HG03460 (cell line): ENCODE measurements at regions not wholly inside any gene's neighbourhood (a gene's known extent, or its start where the extent isn't known, plus 50 kb on each side); places are given as distances from the start of the nearest gene placed in this dataset.

Experiments
- ATAC-seq: cut with Tn5 transposase; IDR thresholded peaks from one replicate; pipeline ENCODE4 v1.9.1; 2021; ENCODE audit not compliant: unreplicated experiment

DNA sequence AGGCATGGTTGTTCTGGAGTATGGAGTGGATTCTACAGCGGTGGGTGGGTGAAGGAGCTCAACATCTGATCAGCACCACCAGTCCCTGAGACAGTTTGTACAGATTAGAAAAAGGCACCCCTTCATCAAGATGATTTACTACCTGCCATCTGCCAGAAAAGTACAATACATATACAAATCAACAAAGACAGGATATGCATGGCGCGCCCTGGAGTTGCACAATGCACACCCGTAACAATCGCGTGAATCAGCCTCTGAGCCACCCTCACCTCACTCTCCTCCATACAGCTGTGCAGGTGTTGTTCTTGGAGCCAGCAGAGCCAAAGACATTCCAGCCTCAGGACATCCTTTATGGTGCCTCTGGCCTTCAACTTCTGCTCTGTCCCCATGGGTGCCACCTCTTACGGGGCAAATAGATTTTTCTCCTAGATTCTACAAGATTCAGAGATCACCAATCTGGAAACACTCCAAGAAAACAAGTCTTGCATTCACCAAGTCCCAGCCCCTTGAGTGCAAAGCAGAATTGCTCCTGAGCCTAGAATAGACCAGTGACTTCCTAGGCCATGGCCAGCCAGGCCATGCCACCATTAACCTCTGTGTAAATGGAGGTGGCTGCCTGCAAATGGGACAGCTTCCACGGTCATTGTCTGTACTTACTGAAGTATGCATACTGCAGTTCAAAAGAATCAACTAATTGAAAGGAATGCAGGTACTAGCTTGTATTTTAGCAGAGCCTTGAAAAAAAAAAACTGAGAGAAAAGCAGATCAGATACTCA, 490.9 kb downstream of the SOX6 start:
- no peak for ATAC-seq

DNA sequence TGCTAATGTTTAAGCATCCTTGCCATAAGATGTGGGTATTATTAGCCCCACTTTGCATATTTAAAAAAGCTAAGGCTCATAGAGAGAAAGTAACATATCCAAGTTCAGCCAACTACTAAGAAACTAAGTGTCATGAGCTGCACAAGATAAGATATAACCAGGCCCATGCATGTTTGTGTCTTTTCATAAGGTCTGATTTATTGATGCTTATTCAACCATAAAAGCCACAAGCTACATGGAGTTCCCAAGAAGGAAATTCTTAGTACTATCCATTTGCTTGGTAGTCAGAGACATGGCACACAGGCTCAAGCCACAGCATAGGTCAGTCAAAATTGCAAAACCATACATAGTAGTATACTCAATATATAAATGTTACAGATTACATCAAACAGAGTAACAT, 488.5 kb downstream of the SOX6 start:
- no peak for ATAC-seq

DNA sequence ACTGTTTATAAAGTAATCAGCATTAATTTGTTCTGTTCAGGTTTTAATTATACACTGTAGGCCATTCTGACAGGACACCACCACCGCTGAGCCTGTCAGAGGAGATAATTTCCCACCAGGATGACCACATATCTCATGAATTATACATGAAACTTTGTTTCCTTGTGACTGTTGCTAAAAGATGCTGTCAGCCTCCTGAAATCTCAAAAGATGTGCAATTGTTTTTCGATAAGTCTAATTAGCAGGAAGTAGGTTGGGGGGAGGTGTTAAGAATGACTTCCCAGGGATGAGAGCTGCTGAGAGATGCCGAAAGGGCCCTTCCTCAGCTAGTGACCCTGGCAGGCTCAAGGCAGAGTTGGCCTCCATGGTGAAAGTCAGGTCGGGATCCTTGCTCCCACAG, 485.4 kb downstream of the SOX6 start:
- no peak for ATAC-seq

DNA sequence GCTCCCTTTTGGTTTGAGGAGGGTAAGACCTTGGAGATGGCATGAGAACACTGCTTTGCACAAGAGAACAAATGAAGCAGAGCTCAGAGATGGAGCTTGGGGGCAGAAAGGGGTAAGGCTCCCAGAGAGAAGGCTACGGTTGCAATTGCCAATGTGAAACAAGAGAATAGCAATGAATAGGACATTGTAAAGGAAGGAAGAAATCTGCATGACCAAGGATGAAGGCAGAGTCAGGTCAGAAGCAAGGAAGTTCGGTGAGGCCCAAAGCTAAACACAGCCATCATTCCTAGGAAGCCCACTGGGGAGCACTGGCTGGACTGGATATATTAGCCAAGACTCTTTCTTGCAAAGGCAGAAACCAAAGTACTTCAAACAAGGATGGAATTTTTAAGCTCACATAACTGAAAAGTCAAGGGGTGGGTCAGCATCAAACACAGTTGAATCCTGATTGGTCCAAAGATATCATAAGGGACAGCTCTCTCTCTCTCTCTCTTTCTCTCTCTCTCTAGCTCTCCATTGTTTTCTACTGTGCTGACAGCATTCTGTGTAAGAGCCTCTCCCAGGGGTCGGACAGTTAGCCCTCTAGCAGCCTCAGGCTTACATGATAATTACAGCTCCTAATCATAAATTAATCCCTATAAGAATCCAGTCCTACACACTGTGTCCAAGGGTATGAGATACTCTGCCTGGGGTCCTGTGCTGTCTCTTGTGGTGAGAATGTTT, 484.3 kb downstream of the SOX6 start:
- no peak for ATAC-seq

DNA sequence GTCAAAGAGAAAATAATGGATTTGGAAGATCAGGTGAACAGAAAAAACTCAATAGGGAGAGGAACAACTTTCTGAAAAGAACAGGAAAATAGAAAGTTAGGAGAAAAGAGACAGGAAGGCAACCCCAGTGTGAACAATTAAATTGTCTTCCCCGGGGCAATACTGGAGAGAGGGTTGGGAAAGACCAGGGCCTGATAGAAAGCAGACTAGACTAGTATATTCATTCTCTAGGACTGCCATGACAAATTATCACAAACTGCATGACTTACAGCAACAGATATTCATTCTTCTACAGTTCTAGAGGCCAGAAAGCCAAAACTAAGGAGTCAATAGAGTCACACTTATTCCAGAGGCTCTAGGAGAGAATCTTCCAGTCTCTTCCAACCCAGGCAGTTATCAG, 482.8 kb downstream of the SOX6 start:
- no peak for ATAC-seq

DNA sequence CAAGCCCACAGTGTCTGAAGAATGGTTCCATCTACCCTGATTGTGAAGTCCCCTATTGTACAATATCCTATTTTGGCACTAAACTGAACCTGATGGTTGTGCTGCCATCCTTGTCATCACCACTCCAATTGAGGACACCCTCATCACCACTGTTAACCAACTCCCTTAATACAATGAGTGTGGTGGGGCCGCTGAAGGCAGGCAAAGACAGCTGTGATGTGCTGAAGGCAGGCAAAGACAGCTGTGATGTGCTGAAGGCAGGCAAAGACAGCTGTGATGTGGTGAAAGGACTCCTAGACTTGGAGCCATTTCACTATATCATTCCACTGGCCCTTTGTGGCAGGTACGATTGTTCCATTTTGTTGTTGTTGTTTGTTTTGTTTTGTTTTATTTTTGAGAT, 481.6 kb downstream of the SOX6 start:
- no peak for ATAC-seq

DNA sequence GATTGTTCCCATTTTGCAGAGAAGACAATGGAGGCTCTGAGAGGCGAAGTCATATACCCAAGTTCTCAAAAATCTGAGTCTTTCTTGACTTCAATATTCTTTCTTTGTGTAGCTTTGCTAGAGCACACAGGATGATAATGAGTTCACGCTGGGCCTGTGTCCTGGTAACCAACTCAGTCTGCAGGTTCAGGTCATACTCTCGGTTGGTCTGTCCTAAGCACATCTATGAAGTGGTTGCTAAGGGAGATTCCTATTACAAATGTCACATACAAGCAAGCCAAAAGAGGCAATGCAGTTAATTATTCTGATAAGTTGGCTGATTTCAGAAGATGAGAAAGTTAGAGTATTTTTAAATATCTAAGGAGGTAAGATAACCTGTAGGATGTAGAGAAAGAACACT, 481.0 kb downstream of the SOX6 start:
- no peak for ATAC-seq

DNA sequence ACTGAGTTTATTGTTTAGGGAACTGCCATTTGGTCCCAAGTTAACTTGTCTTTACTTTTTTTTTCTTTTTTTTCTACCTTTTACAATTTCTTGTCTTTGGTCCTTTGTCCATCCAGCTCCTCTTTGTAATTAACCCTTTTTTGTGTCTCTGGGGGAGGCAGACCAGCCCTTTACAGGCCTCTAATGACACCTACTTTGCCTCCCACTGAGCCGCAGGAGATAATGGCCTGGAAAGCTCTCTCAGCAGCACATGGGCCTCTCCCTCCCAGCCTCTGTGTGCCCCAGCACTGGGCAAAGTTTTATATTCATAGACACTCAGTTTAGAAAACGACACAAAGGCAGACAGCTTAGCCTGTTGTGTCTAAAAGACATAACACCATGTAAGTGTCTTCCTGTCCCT, 480.4 kb downstream of the SOX6 start:
- no peak for ATAC-seq

DNA sequence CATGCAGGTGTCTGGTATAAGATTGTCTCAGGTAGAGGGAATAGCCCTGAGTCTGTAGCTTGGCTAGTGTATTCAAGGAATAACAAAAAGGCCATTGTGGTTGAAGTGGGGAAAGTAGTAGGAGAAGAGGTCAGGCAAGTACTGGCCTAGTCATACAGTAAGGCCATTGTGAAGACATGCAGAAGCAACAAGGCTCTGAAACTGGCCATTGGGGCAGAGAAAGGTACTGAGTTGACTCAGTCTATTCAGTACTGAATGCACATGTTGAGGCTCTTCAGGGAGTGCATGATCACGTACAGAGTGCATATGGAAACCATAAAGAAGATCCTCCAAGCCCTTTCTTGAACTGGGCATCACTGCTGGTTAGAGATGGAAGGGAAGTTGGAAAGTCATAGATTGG, 477.6 kb downstream of the SOX6 start:
- ATAC-seq, result no peak

DNA sequence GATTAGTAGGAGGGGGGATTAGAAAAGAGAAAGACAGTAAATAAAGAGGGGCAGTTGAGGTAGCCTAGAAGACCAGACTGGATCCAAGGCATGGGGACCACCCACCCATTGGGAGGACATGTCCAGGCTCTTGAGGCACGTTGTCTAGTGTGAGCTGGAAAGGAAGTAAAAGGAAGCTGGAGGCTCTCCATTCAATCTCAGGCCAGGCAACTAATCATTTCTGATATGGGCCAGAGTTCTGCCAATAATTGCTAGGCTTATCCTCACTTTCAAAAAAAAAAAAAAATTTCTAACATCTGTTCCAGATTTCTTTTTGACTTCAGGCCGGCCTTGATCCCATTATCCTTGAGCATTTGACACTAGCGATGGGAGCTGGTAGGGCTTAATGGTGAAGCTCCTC, 476.1 kb downstream of the SOX6 start:
- ATAC-seq, result no peak

DNA sequence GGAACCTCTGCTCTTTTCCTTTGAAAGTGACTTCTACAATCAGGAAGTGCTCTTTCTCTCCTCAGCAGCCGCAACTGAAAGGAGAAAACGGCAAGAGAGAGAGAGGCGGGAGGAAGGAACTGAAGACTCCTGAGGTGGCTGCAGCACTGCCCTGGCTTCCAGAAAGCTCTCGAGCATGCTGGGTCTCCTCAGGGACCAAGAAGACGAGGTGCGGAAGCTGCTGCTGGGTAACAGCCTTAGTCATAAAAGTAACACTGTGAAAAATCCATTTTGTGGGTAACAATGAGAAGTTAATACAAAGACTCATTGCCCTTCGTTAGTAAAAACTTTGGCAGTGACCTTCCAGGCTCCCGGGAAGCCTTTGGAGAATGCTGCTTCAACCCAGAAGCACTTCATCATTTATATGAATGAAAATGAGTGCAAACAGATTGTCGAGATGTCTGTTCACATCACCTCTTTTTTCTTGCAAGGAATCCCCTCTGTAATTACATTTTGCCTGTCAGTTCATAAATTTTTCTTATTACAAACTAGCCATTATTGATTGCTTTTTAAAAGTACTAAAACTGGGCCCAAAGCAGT, 473.4 kb downstream of the SOX6 start:
- no peak for ATAC-seq

DNA sequence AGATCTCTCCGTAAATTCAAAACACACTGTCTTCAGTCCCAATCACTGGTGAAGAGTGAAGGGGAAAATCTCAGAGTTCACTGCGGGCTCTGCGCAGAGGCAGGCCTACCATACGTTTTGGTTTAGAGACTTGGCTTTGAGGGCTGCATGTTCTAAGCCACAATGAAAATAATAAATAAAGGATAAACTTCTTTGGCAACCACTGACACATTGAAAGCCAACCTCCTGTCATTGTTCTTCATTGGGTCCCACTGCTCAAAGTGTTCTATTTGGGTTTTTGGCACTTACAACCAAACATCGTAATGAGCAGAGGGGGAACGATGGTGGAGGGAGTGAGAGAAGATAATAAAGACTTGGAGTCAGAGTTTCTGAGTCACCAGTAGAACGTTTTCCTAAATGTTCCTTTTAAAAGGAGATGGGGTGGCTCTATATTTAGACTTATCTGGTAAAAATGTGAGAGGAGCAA, 472.9 kb downstream of the SOX6 start:
- ATAC-seq, result no peak

DNA sequence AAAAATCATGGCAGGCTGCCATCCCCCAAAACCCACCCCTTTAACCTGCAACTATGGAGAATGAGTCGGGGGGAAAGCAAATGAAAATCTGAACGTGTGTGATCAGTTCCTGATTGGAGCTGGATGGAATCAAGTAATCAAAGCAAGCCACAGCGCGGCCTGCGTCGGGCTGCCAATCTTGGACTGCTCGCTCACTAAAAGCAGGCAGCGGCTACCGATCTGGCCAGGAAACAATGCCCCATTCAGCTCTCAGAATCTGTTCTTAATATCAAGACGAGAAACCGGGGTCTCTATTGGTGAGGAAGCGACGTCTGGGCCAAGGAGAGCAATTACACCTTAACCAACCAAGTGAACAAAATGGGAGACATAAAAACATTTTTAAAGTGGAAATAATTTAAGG, 472.2 kb downstream of the SOX6 start:
- ATAC-seq, result no peak

DNA sequence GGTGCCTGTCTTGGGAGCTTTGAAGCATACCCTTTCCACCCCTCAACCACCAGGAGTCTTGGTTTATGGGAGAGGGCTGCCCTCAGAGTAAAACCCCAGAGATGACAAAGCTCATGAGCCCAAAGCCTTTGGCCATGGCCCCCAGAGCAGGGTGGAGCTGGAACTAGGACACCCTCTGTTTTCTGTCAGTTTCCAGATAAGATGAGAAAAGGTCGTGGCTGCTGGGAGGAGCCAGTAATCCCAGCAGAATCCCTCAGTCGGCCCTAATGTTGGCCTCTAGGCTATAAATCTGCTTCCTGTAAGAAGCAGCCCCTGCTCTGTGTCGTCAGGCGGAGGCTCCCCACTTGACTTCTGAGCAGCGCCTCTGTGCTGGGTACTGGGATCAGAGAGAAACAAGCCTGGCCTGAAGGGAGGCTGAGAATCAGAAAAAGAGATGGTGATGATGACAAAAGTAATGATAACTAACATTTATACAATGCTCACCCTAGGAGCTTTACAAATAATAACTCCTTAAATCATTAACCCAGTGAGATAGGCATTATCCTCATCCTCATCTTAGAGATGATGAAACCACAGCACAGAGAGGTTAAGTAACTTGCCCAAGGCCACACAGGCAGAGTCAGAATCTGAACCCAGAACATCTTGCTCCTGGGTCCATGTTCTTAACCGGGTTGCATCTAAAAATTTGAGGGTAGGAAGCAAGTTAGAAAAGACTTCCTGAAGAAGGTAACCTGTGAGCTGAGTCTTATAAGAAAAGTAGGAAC, 471.4 kb downstream of the SOX6 start:
- ATAC-seq, result no peak

DNA sequence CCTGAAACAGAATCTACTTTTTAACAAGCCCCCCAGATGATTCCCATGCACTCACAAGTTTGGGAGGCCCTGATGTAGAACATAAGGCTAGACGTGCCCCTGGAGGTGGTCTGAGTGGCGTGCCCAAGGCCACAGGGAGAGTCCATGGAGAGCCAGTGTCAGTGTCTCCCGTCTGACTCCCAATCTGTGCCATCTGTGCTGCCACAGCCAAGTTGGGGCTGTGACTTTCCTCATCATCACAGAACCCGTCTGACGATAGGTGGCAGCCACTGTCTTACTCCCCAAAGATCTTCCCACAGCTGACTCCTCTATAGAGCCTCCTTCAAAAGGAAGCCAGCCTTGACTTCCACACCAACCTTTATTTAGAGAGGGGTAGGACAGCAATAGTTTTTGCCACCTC, 470.5 kb downstream of the SOX6 start:
- ATAC-seq, result no peak

DNA sequence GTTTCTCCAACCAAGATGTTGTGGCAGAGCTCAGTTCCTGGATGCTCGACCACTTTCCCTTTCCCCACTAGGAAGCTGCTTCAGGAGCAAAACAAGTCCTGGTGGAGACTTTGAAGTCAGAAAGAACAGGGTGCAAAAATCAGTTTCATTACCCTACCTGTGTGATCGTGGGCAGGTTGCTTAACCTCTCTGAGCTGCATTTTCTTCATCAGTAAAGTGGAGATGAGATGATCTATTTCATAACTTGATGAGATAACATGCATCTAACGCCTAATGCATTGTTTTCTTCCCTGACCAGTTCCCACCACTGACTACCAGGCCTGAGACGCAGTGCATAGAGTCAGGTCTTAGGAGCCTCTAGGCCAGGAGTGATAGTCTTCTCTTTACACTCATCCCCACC, 470.0 kb downstream of the SOX6 start:
- ATAC-seq, result no peak

DNA sequence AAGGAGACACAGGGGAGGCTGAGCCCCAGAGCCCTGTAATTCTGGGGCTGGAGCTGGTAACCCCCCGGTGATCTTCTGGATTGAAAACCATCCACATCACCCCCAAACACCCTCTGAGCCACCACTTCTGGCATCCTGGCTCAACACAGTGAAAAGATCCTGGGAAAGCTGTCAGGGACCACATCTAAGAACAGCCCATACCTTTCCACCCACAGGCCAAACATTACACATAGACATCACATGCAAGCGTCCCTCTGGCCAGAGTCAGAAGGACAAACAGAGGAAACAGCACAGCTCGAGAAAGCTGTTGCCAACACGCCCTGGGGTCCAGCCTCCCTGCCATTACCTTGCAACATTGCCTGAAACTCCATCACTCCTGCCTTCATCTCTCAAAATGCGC, 469.5 kb downstream of the SOX6 start:
- no peak for ATAC-seq

DNA sequence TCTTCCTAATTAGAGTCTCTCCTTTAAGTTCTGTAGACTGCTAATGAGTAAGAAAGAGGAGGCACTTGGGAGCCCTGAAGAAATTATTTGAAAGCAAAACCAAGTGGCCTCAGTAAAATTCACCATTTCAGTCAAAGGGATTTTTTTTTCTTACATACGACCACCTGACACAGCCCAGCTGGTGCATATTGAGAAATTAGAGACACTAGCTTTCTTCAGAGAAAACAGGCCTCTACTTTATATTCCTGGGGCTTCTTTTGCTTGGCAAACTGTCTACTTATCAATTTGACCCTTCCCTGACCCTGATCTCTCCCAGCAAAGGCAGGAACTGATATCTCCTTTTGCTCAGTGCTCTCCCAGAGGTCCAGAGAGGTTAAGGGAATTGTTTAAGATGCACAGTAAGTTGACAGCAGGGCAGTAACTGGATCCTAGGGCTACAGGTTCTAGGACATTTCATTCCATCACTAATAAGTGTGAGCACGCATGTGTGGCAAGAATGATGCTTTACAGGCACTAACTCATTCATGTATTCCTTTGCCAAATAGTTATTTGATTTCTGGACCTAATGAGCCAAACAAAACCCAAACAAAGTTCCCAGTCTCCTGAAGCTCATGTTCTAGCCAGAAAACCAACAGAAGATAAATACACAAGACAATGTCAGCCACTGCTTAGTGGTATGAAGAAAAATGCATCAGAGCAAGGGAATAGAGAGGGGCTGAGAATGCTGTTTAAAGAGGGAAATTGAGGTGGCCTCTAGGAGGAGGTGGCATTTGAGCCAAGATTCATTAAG, 467.6 kb downstream of the SOX6 start:
- no peak for ATAC-seq

DNA sequence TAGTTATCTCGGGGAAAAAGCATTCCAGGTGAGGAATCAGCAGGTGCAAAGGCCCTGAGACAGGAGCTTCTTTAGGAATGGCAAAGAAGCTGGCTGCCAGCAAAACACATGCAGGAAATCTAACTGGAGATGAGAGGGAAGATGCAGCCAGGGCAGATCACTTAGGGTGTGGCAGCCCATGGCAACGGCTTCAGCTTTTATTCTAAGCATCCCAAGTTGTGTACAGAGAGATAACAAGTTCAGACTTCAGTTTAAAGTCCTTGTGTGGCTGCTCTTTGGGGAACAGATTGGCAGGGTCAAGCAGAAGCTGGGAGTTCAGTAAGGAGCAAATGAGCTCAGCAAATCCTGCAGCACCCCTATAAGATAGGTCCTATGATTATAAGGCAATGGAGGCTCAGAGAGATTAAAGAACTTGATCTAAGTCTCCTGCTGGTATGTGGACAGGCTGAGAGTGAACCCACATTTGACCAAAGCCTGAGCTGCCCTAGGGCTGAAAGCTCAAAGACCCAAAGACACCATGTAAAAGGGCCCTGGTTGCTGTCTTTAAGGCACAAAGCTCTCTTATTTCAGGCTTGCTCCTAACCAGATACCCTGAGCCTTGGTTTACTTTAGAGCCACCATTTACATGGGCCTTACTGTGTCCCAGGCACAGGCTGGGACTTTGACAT, 466.8 kb downstream of the SOX6 start:
- no peak for ATAC-seq

DNA sequence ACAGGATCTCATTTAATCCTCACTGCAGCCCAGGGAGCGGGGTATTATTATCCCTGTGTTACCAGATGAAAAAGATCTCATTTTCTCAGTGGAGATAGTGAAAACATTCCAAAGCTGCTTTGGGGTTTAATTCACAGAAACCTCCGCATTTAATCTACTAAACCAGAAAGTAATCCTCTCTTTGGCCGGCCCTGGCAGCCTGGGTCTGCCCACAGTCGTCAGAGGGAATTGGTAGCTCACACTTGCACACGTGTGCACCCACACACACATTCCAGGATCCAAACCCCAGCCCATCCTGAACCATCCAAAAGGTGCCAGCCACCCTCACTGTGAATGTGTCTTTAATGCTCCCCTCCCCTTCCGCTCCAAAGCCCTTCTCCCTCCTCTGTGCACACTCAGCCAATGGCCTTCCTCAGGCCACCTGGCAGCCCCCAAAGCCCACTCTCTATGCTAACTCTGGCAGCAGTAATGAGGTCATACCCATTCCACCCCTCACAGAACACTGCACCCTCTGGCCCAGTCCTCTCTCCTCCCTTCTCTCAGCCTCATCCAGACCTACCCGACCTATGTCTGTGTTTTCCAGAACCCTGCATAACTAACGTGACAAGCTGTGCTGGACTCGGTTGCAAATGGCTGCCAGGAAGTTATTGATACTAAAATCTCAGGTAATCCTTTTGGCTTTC, 466.2 kb downstream of the SOX6 start:
- ATAC-seq, result no peak
